IPS DF 19.7 (cell line): ENCODE measurements at regions not wholly inside any gene's neighbourhood (a gene's known extent, or its start where the extent isn't known, plus 50 kb on each side); places are given as distances from the start of the nearest gene placed in this dataset.

ENCODE experiments used
- DNase-seq: peaks from one replicate; pipeline ENCODE4 v3.0.0-alpha.2; 2013; ENCODE audit warnings: low read depth, low spot score

DNA sequence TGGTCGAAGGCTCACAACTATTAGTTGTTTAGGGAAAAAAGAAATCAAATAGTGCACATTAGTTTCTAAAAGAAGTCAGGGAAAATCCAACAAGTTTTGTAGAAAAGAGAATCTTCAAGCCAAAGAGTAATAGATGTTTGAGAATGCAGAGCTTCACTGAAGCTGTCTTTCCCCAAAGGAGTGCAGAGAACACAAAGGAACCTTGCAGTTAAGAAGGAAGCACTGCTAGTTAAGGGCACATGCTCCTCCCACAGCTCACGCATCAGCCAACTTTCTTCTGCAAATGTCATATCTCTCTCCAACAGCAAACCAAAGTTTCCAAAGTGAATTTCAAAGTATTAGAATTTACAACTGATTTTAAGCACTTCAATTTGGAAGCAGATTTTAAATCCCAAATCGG lies 116.4 kb upstream of the FST start:
- no peak for DNase-seq

- DNase-seq, result no peak
These were observed 114.2 kb upstream of the FST start for GRCh38 chr5:53366245-53366644.

GRCh38 chr5:53367727-53368126 lies 112.7 kb upstream of the FST start:
- no peak for DNase-seq

GRCh38 chr5:53368516-53368915 lies 111.9 kb upstream of the FST start:
- no peak for DNase-seq

DNA sequence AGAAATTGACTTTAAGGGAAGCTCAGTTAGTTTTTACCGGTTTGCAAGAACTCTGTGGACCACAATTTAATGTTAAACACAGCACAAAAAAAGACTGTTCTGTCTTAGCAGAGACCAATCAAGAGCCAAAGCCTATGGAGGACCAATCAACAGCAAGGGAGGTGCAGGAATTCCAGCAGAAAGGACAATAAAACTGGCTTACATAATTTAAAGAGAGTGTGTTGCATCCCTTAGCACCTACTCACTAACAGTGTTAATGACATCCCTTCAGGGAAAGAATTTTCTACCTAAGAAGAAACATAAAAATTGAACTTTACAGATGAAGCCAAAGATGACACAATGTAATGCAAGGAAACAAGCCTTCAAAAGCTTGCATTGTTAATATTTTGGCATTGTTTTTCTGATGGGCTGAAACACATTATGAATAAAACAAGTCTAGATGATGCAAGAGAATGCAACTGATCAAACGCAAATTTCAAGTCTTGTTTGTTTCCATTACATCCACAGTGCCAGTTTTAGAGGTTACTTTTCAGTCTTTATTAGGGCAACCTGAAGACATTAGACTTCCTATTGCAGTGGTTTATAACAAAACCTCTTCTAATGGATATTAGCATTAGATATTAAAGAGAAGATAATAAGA lies 111.3 kb upstream of the FST start:
- DNase-seq, result no peak

- no peak for DNase-seq
These were observed 110.7 kb upstream of the FST start for GRCh38 chr5:53369681-53370080.

DNA sequence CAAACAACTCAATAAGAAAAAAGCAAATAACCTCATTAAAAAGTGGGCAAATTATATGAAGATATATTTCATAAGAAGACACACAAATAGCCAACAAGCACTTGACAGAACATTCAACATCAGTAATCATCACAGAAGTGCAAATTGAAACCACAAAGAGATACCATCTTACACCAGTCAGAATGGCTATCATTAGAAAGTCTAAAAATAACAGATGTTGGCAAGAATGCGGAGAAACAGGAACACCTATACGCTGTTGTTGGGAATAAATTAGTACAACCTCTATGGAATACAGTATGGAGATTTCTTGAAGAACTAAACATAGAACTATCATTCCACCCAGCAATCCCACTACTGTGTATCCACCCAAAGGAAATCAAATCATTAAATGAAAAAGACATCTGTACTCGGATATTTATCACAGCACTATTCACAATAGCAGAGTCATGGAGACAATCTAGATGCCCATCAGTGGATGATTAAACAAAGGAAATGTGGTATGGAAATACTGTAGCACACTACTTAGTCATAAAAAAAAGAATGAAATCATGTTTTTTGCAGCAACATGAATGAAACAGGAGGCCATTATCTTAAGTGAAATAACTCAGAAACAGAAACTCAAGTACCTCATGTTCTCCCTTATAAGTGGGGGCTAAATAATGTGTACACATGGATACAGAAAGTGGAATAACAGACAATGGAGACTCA lies 106.8 kb upstream of the FST start:
- DNase-seq, result no peak

- no peak for DNase-seq
These were observed 103.6 kb upstream of the FST start for GRCh38 chr5:53376853-53377252.

- DNase-seq, result no peak
These were observed 102.2 kb upstream of the FST start for GRCh38 chr5:53378190-53378589.

- DNase-seq, result no peak
These were observed 101.7 kb upstream of the FST start for GRCh38 chr5:53378590-53379247.

GRCh38 chr5:53386341-53386740 lies 94.1 kb upstream of the FST start:
- DNase-seq, result no peak

- no peak for DNase-seq
These were observed 91.3 kb upstream of the FST start for GRCh38 chr5:53389093-53389492.

- DNase-seq, result no peak
These were observed 88.4 kb upstream of the FST start for GRCh38 chr5:53392073-53392472.

GRCh38 chr5:53394808-53395207 lies 85.6 kb upstream of the FST start:
- no peak for DNase-seq

DNA sequence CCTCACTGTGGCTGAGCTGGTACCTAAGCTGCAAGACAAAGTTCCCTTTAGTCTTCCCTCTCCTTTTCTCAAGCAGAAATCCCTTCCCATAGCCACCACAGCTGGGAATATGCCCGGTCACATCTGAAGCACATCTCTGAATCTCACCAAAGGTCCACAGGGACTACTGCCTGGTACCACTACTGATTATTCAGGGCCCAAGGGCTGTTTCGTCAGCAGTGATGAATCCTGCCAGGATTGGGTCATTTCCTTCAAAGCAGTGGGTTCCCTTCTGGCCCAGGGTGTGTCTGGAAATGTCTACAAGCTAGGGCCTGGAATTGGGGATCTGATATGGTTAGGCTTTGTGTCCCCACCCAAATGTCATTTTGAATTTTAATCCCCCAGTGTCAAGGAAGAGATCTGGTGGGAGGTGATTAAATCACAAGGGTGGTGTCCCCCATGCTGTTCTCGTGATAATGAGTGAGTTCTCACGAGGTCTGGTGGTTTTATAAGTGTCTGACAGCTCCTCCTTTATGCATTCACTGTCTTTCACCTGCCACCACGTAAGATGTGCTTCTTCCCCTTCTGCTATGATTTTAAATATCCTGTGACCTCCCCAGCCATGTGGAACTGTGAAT lies 83.2 kb upstream of the FST start:
- DNase-seq, result no peak

DNA sequence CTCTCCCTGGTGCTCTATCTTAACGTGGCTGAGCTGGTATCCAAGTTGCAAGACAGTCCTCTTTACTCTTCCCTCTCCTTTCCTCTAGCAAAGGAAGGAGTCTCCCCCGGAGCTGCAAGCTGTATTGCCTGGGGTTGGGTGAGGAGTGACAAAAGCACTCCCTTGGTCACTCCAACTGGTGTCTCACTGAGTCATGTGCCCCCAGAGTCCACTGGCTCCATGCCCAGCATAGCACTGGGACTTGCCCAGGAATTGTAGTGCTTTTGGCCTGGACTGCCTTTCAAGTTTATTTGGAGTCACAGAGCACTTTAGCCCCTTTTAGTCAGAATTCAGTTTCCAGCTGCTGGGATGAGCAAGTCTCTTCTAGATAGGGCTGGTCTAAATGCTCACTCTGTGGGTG lies 82.6 kb upstream of the FST start:
- no peak for DNase-seq

- DNase-seq, result no peak
These were observed 80.3 kb upstream of the FST start for GRCh38 chr5:53399926-53400697.

- DNase-seq, result no peak
These were observed 77.1 kb upstream of the FST start for GRCh38 chr5:53403291-53403690.

GRCh38 chr5:53403758-53404157 lies 76.7 kb upstream of the FST start:
- no peak for DNase-seq

DNA sequence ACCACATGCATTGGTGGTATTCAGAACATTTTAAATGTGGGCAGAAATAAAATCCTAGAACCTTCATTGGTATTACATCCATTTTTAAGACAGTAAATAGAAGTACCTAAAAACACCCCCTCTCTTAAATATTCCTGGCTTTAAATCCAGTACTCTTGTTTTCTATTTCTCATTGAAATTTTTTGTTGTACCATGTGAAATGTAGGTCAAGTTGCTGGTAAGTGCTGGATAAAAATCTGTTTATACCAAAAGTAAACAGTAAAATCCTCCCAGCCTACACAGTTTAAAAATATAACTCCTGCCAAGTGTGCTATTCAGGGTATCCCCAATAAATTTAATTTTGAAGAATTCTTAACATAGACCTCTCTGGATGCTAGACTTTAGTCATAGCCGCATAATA lies 75.0 kb upstream of the FST start:
- DNase-seq, result no peak

GRCh38 chr5:53406630-53407316 lies 73.7 kb upstream of the FST start:
- no peak for DNase-seq
